DMS53 (cell line): ENCODE measurements at regions not wholly inside any gene's neighbourhood (a gene's known extent, or its start where the extent isn't known, plus 50 kb on each side); places are given as distances from the start of the nearest gene placed in this dataset.

Experiments
- DNase-seq: peaks from one replicate; lab custom pipeline; 2025; lab: John Stamatoyannopoulos, UW

DNA sequence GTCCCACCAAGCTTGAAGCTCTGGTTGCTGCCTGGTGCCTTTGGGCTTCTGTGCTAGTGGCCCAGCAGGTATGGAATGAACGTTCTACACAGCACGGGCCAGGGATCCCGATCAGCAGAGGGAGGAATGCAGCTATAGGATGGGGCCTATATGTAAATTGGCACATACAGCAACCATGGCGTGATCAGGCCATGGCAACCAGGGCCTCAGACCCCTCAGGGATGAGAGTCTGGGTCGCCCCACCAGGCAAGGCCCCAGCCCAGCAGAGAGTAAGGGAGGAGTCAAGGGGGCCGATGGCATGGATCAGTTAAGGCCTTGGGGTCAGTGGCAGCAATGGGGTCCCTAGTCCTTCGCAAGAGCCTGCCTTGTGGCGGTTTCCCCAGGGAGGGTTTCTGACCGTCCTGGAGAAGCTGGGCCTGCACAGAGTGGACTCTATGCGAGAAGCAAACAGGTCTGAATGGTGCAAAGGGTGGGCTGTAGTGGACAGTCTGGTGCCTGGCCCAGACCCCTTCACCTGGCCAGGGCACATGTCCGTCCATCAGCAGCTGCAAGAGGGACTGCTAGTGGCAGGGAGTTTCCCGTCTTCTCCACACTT is 98.2 kb upstream of the SLC22A11 start:
- DNase-seq, result no peak

DNA sequence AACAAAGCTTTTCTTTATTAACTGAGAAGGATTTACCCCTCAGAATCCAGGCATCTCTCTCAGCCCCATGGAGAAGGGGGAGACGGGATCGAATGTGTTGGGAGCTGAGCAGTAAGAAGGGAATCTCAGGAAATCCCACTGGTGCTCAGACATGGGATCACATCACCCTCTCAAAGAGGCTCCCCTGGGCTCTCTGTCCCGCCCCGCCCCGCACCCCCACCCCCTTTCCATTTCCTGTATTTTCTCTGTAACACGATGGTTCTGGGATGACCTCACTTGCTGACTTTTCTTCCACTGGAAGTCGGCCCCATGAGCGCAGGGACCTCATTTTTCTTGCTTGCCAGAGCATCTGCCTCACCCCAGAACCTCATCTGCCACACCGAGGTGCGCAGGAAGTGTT is 96.7 kb upstream of the SLC22A11 start:
- no peak for DNase-seq

DNA sequence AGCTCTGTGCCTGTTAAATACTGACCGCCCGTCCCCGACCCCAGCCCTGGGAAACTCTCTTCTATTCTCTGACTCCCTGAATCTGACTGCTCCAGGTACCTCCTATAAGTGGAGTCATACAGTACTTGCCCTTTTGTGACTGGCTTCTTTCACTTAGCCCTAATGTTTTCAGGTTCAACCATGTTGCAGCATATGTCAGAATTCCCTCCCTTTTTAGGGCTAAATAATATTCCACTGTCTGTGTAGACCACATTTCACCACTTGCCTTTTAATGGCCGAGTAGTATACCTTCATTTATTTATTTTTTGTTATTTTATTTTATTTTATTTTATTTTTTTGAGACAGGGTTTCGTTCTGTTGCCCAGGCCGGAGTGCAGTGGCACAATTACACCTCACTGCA is 96.1 kb upstream of the SLC22A11 start:
- no peak for DNase-seq

DNA sequence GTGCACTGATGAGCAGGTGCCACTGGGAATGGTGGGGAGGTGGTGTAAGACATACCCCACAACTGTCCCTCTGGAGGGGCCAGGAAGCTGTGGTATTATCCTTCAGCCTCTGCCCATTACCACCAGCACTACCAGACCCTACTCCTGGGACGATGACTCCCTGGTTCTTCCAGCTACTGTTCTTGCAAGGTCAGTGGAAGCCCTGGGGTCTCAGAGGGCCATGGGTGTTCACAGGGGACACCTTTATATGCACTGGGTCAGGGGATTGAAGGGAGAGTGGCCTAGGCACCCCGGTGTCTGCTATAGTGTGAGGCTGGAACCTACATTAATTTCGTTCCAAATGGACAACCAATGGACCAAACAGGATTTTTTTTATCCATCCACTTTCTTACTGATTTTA is 94.7 kb upstream of the SLC22A11 start:
- no peak for DNase-seq

DNA sequence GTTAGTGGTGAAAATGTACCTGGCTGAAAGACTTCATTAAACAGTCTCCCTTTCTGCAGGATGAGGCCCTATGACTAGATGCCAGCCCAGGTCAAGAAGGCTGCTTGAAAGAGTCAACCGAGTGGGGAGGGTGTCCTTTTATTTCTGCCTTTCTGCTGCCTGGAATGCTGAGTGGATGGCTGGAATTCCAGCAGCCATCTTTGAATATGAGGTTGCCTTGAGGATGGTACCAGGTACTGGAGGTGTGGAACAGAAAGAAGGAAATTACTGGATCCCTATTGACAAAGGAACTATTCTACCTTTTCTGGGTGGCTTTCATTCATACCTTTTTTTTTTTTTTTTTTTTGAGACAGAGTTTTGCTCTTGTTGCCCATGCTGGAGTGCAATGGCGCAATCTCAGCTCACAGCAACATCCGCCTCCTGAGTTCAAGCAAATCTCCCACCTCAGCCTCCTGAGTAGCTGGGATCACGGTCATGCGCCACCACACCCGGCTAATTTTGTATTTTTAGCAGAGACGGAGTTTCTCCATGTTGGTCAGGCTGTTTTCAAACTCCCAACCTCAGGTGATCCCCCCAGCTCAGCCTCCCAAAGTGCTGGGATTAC is 89.5 kb upstream of the SLC22A11 start:
- no peak for DNase-seq

DNA sequence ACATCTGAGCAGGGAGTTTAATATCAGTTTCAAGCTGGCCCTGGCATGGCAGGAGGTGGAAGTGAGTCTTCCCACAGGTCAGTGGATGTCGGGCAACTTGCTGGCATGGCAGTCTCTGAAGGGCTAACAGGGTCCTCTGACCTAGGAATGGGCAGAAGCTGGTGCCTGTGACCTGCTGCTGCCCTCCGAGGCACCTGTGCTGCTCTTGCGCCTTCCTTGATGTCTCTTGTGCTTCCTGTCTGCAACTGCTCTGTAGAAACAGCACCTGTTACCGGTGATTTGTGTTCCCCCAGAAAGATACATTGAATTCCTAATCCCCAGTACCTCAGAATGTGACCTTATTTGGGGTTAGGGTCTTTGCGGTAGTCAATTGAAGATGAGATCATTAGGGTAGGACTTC is 86.5 kb upstream of the SLC22A11 start:
- DNase-seq, result no peak

DNA sequence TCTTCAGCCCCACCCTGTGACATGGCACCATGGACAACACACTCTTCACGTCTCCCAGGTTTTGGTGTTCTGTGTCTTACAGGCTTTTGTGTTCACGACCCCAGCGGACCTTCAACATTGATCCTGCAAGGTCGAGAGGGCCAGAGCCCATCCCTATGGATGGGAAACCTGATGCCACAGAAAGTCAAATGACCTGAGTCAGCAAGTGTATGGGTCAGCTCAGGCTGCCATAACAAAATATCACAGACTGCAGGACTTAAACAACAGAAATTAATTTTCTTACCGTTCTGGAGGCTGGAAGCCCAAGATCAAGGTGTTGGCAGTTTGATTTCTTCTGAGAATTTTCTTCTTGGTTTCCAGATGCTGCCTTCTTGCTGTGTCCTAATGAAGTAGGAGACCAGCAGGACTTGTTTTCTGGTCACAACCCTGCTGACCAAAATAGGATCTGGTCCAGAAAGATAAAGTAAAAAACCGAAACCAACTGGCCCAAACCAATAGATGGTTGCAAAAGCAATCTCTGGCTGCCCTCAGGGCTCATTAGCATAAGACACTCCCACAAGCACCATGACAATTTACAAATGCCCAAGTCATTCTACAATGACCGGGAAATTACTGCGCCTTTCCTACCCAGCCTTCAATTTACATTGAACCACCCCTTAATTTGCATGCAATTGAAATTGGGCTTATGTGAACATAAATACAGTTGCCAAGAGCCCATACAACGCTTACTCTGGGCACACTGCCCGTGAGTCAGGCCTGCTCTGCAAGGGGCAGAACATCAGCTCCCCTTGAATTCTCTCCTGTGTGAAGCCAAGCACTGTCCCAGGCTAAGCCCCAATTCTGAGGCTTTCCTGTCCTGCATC is 82.9 kb upstream of the SLC22A11 start:
- DNase-seq, result no peak

DNA sequence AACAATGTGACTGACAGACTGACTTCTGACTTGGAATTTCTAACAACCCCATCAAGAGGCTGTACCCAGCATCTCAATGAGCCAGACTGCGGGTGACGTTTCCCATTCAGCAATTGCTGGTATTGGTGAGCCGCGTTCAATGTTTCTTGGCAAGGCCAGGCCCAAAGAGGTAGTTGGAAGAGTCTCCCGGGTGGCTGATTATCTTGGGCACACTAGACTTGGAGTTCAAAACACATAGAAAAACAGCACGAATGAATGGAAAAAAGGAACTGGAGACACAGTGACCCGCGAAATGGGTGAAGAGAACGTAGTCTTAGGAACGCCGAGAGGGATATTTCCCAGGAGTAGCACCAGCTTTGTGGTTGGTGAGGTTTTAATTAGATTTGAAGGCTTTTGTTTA is 81.1 kb upstream of the SLC22A11 start:
- no peak for DNase-seq

DNA sequence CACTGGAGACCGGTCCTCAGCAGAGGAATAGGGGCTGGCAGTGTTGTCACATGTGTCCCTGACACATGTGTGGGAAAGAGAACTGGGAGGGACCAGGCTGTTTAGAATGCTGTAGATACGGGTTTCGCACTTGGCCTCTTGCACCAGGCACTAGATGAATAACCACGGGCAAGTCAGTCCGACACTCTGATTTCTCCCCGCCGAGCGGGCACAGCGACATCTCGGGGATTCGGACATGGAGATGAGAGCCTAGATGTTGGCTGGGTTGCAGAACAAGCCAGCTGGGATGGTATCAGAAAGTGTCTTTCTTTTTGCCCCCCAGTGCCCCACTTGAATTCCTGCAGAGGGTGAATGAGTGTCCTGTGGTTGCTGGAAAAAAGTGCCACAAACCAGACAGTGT is 80.6 kb upstream of the SLC22A11 start:
- DNase-seq, result no peak

DNA sequence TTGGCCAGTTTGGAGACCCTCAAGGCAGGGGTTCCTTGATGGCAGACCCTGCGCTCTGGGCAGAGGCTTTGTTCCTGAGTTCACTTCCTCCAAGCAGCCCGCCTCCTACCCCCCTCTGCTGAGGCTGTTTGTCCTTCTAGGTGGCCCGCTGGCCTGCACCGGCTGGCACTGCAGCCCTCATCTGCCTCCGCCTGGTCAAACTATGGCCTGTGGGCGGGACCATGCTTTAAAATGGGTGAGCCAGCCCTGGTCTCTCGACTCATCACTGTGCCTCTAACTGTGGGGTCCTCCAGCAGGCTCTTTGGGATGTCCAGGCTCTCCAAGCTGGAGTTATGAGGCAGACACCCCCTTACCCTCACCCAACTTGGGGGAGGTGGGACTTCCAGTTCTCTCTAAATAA is 78.9 kb upstream of the SLC22A11 start:
- no peak for DNase-seq

DNA sequence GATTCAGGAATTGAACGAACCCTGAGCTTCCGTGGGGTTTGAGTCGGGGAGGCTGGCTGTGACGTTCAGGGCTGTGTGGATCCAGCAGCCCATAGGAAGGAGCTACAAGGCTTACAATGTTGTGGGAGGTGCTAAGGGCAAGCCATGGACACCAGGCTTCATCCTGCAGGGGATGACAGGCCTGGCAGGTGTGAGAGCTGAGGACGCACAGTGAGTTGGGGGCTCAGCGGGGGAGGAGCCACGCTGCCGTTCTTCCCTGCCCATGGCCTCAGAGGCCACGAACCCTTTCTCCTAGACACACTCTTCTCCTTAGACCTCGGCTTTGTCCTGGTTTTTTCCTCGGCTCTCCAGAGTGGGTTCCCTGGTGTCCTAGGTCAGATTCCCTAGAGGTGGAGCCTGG is 78.1 kb upstream of the SLC22A11 start:
- no peak for DNase-seq

DNA sequence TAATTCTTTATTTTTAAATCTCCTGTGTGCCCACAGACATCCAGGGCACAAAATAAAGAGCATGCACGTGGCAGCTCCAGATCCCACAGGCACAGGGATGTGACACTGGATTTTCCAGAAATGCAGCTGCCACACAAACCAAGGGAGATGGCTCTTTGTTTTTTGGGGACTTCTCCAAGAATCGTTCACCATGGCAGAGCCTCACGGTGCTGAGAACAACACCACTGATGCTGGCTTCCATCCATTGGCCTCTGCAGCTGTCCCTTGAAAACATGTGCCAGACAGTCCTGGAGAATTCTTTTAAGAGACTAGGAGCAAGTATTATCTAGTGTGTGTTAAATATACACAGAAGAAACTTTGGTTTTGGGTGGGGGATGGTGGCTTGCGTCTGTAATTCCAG is 73.2 kb upstream of the SLC22A11 start:
- DNase-seq, result no peak

DNA sequence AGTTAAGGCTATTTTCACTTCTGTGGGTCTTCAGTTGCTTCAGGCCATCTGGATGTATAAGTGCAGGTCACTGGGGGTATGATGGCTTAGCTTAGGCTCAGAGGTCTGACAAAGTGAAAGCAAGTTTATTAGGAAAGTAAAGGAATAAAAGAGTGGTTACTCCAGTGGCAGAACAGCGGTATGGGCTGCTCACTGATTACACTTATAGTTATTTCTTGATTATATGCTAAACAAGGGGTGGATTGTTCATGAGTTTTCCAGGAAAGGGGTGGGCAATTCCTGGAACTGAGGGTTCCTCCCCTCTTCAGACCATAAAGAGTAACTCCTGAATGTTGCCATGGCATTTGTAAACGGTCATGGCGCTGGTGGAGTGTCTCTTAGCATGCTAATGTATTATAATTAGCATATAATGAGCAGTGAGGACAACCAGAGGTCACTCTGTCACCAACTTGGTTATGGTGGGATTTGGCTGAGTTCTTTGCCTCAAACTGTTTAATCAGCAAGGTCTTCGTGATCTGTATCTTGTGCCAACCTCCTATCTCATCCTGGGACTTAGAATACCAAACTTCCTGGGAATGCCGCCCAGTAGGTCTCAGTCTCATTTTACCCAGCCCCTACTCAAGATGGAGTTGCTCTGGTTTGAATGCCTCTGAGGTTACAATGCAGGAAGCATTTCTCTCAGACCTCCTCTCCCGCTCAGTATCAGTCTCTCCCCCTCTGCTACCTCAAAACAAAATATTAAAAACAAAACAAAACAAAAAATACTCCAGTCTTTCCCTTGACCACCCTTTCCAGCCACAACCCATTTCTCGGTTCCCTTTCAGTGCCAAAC is 71.3 kb upstream of the SLC22A11 start:
- DNase-seq, result no peak

DNA sequence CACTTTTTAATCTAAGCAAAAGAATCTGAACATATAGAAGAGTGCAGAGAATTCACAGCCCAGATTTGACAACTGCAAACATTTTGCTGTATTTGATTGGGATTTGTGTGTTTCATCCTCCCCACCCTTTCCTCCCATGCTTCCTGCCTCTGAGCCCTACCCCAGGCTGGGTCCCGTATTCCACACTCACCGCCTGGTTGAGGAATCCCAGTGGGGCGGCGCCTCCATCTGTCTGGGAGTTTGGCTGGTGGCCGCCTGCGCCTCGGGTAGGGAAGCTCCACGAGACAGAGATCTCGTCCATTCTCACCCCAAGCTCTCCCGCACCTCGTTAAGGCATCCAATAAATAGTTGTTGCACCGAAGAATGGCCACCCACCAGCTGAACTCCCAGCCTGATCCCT is 70.7 kb upstream of the SLC22A11 start:
- DNase-seq, result no peak

DNA sequence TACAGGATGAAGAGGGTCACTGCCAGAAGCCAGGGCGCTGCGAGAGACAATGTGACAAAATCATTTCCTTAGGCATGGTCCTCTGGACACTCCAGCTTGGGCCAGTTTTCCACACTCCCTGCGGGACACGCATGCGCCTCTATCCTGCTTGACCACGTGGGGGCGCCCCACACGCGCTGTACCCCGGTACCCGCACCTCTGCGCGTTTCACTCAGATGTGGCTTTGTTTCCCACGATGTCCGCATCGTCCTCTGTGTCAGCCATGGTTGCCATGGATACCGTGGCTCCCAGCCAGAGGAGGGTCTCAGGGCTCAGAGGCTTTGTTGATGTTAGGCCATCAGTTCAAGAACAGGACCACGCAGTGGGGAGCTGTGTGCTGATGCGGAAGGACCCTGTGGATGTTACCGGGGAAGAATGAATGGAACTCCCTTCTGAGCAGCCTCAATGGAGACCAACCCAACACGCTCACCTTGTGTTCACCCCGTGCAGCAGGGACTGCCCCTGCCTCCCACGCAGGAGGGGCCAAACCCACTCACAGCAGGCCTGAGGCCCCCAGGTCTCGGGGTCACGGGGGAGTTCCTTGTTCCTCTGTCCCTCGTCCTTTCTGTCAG is 65.8 kb upstream of the SLC22A11 start:
- peak; percentile 27 for DNase-seq

DNA sequence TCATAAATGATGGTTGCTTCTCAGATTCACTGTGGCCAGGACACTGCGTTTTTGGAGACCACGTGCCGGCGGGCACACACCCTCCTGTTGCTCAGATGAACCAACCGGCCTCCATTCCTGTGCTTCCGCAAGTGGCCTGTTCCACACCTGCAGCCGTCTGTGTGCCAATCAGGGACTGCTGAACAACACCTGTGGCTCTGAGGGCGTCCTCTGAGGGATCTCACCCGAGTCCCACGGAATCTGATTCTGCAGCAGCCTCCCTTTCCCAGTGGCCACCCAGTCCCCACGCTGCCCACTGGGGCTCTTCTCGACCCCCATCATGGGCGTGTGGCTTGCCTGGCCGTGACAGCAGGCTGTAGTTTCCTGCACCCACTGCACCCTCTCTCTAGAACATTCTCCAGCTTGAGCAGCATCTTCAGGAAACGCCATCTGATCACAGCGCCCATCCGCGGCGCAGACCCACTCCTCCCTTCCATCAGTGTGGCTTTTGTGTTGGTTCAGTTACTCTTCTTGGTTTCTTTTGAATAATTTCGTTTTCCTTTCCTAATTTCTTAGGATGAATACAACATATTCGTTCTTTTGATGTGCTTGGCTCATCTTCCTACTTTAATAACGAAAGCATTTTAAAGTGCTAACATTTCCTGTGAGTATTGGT is 65.1 kb upstream of the SLC22A11 start:
- peak; percentile 23 for DNase-seq

DNA sequence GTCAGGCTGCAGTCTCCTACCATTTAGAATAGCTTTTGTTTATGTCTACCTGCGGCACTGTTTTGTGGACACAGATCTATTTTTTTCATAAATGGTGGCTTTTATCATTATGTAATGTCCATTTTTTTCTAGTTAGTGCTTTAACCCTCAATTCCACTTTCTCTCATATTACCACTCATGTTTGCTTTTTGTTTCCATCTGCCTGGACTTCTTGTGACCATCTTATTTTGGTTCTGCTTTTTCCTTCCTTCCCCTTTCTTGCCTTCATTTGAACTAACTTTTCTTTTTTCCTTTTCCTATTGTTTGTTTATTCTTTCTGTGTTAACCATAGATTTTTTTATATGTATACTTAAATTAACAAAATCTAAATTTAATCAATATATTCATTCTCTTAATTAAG is 63.2 kb upstream of the SLC22A11 start:
- no peak for DNase-seq

DNA sequence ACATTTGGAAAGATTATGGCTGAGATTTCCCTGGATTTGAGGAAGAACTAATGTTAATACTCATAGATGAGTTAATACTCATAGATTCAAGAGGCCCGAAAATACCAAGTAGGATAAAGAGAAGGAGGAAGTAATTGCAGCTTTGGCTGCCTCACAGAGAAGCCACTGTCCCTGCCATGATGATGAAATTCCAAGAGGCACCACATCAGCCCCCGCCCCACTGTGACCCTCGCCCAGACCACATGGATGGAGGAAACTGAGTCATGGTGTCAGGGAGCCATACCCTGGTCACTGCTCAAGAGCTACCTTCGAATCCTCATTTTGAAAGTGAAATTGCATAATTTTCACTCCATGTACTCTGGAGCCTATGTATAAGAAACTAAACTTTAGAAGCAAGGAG is 57.6 kb upstream of the SLC22A11 start:
- DNase-seq, result no peak

DNA sequence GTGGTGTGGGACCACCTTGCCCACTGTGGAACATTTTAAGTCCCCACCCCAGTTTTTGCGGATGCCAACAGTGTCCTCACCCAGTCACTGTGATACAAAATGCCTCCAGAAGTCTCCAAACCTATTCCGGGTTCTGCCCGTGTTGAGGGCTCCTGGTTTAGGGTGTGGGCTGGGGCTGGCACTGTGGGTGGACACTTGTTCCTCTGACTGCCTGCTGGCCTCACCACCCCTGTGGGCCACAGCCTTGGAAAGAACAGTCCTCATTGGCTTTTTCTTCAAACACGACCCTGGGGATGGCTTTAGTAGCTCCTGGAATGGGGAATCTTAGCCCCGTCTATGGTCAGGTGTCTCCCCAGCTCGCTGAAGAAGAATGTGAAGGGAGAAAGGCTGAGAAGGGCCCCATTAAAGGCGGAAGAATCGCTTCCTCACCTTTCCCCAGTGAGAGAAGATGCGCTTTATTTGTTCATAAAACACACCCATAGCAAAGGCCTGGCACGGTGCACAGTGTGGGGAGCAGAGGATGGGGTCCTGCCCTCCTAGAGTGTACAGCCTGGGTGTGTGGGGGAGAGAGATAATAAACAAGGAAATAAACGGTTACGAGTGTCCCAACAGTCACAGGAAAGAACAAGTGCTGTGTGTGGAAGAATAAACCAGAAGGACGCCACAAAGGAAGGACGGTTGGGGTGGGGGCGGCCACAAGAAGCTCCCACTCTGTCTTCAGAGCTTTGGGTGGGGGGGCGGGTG is 56.3 kb upstream of the SLC22A11 start:
- DNase-seq, result no peak

DNA sequence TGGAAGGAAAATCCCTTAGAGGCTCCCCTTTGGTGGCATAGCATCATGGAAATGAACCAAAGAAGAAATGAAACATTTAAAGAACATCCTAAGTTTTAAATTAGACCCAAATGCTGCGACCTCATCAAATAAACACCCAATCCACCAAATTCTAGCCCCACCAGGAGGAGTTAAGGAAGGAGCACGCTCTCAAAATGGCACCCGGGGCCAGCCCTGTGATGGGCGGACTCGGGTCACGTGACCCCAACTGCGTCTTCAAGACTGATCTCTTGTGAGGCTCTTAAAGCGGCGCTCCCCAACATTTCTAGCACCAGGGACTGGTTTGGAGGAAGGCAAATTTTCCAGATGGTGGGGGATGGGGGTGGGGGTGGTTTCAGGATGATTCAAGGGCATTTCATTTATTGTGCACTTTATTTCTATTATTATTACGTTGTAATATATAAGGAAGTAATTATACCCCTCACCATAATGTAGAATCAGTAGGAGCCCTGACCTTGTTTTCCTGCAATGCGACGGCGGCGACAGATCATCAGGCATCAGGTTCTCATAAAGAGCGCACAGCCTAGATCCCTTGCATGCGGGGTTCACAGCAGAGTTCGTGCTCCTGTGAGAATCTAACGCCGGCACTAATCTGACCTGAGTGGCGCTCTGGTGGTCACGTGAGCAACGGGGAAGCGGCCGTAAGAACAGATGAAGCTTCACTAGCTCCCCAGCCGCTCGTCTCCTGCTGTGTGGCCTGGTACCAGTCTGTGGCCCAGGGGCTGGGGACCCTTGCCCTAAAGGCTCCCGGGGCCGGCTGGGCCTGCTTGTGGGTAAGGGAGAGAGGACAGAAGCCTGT is 55.3 kb upstream of the SLC22A11 start:
- no peak for DNase-seq
